ENCODE measurements at regions not wholly inside any gene's neighbourhood (a gene's known extent, or its start where the extent isn't known, plus 50 kb on each side); places are given as distances from the start of the nearest gene placed in this dataset.

GRCh38 chr6:121657972-121658371 is 222.5 kb downstream of the GJA1 start:
- TF ChIP-seq TAF1 (IDR thresholded peaks at IDR 0.05; ENCODE audit: low read depth): no peak
- TF ChIP-seq EZH2 (IDR thresholded peaks at IDR 0.05; ENCODE audit: borderline replicate concordance, insufficient read depth, low read length, poor library complexity, severe bottlenecking): no peak
- TF ChIP-seq CTCF (IDR thresholded peaks at IDR 0.05; ENCODE audit: poor library complexity, severe bottlenecking): no peak
- no peak for TF ChIP-seq REST (IDR thresholded peaks at IDR 0.05; ENCODE audit: borderline replicate concordance)
- no peak for TF ChIP-seq RAD21 (conservative IDR thresholded peaks at IDR 0.05)
- TF ChIP-seq POLR2AphosphoS5 (IDR thresholded peaks at IDR 0.05): no peak
- TF ChIP-seq SMC3 (conservative IDR thresholded peaks at IDR 0.05; ENCODE audit: poor library complexity): no peak
- no peak for TF ChIP-seq EP300 (conservative IDR thresholded peaks at IDR 0.05; ENCODE audit: poor library complexity, severe bottlenecking)
- TF ChIP-seq MXI1 (conservative IDR thresholded peaks at IDR 0.05; ENCODE audit: poor library complexity, severe bottlenecking): no peak
